NCI-H146 treated with DMSO at 0.1 percent for 48 hours (cell line): ENCODE measurements at regions not wholly inside any gene's neighbourhood (a gene's known extent, or its start where the extent isn't known, plus 50 kb on each side); places are given as distances from the start of the nearest gene placed in this dataset.

Experiments
- DNase-seq: peaks from one replicate; lab custom pipeline; 2025; ENCODE audit not compliant: unreplicated experiment; lab: John Stamatoyannopoulos, UW

DNA sequence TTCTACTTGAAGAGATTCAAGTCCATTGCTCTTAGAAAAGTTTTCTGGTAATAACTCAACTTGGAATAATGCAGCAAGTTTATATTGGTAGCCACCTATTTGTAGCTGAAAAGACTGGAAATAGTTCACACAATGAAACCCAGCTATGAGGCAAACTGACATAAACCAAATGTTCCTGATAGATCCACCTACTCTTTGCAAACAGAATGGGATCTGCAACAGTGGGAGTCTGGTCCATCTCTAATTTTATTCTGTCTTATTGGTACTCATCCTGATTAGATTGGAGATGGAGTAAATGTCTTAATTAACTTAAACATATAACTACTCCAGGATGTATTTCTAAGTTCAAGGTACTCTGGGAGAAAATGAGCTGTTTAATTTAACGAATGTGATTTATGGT is 438.0 kb downstream of the OLFM4 start:
- DNase-seq = no peak

DNA sequence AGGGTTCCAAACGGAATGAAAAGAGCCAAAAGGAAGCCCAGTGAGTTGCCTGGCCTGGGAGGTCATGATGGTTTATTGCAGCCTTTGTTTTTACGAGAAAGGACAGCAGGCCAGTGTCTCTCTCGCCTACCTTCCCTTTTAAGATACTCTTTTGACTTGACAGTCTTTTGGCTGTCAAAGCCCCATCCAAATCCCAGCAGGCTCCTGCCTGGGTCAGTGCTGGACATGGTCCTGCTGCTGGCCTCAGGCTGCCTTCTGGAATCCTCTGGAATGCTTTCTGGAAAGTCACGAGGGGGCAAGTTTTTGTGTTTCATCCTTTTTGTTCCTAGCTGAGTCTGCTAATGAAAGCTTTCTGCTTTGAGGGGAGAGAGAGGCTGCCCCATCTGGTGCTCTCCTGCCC is 444.8 kb downstream of the OLFM4 start:
- no peak for DNase-seq

DNA sequence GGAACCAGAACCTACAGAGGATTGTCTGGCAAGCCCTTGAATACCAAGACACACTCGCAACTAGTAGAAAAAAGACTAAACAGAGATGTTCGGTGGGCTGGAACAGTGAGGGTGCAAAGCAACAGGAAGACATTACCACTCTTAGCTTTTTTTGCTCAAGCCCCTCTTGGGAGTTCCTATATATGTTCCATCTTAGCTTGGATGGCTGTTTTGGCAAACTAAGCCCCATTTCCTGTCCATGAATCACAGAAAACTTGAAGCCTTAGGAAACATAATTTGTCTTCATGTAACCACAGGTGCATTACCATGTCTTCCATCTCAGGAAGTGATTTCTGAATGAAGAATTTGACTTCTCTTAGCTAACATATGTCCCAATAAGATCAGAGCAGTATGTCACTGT is 446.3 kb downstream of the OLFM4 start:
- DNase-seq = no peak

DNA sequence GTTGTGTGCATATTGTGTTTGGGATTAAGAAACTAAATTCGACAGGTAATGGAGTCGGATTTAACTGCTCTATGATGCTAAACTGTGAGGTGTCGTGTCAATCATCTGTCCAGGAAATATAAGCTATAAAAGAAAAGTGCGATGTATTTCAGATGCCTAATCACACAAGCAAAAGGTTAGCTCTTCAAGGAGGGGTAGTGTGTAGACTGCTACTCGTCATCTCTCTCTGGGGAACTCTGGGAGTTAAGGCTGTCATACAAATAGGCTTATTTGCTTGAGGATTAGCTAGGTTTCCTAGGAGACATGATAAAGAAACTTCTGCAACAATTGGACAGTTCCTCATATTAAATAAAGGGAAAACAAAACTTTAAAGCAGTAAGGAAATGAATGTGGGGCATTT is 462.1 kb downstream of the OLFM4 start:
- DNase-seq = no peak

DNA sequence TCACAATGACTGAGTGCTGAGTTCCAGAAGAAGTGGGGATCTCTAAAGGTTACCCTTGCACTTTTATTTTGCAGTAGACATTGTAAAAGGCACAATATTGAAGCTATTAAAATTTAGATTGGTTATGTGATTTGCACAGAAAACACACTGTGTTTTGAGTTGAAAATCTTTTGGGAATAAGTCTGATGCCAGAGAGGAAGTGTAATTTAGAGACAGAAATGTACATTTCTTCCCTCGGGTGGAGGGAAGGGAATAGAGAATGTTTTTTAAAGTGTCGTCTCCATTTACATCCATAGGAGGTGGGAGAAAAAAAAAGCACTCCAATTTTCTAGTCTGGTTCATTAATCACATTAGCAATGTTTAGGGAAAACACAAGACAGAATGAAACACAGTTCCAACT is 465.8 kb downstream of the OLFM4 start:
- DNase-seq = no peak

DNA sequence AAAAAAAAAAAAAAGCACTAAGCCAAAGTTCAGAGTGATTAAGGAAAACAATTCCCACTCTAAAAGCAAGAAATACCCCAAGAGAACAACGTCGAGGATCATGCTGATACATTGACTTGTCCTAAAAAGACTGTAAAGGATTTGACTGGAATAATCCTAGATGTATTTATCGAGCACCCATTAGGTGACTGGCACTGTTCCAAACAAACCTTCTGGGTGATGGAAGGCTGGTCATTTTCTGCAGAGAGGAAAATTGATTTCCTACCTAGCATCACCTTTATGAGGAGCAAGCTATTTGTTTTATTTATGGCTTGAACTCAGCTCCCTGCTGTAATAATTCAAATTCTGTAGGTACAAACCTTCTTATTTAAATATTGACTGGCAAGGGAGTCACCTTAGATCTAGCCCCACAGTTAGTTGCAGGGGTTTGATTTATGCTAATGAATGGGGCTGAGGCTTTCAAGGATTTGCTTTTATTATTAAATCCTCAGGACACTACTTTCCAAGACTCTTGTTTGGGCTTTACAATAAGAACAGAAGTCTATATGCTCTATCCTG is 471.0 kb downstream of the OLFM4 start:
- peak; percentile 89 for DNase-seq

DNA sequence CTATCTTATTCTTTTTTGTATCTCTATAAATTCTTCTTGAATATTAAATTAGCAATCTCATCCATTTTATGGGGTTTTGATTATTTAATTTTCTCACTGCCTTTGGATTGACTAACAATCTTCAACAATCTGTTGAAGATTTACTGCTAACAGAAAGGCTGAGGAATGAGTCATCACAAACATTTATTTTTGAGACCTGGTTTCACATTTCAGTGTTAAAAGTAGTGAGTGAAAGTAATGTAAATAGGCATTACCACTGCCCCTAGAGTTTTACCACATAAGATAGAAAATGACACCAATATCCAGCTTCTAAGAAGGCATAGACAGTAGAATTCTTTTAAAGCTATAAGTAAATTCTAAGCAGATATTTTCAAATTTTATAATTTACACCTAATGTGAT is 472.8 kb downstream of the OLFM4 start:
- no peak for DNase-seq

DNA sequence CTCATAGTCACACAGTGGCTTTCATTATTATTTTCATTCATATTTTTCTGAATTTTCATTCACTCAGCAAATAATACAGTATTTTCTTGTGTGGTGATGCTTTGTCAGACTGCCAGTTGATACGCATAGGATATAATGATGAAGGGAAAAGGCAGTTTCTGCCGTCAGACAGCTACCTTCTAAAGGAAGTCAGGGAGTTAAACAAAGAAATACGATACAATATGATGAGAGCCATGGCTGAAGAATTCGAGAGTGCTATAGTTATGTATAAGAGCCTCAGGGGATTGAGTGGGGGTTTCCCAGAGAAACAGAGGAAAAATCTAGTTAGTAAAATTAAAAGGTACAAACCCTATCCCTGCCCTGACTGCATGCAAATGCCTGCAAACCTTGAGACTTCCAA is 479.1 kb downstream of the OLFM4 start:
- DNase-seq = no peak

DNA sequence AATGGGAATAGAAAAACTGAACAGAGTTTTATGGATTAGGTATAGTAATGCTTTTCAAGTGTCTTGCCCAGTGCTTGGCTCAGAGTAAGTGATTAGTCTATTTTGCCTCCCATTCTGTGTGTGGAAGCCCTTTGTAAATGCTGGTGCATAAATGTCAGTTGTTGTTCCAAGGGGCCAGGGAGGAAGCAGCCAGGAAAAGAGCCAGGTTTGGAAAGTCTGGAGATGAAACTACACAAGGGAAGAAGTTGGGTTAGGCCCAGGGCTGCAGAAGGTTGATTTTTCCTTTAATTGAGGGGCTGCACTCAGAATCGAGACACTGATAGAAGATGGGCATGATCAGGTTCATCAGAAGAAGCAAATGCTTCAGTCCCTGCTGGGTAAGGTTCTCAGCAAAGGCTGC is 484.0 kb downstream of the OLFM4 start:
- no peak for DNase-seq

DNA sequence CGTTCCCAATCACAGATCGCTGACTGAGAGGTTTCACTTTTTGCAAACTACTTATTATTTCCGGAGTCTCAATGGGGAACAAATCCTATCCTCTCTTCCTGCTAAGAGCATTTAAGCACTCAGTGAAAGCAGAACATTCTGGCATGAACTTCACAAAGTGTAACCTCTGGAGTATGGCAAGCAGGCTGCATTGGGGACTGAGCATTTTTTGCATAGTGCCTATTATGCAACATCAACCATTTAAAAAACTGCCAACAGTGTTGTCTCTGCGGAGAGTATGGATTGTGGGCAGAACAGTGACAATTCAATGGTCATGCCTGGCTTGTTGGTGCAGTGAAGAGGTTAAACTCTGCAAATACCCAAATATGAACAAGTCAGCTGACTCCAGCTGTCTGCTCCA is 484.6 kb downstream of the OLFM4 start:
- no peak for DNase-seq

DNA sequence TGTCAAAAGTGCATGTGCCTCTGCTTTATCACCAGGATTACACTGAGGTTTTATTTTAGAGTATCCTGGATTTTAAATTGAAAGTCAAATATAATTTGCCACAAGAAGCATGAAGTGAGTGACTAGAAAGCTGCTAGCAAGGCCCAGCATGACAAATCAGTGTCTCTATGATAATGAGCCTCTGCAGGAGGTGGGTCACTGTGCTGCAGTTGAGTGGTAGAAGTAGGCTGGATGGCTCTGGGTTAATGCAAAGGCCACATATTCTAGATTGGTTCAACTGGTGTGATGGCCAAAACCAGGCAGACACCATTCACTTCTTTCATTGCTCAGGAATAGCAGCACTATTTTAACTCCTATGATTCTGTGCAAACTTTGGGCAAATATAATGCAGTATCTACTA is 491.5 kb downstream of the OLFM4 start:
- no peak for DNase-seq

DNA sequence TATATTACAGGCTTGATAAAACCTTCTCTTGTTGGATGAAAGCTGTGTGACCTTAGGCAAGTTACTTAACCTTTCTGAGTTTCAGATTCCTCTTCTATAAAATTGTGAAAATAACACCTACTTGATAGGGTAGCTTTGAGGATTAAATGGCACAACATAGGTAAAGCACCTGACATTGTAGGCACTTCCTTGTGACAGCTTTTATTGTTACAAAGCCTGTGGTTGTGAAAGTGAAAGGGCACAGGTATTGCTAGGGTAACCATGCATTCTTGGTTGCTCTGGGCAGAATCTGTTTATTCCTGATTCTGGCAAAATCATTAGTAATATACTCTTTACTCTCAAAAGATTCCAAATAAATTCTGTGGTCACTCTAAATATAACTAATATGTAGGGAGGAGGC is 493.4 kb downstream of the OLFM4 start:
- DNase-seq = no peak

DNA sequence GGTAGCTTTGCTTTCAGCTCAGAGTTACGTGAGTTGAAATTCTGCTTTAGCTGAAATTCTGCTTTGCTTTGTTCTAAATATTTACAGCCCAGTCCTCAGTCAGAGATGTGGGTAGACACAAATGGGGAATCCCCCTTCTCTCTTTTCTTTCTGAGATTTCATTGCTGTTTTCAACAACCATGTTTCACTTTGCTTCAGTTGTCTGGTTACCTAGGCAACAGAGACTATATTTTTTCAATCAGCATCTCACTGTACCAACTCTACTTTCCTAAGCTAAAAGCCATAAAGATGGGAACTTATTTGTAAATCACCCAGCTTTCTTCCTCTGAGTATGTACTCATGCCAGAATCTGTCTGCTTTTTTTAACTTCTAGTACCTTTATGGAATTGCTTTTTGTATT is 509.0 kb downstream of the OLFM4 start:
- no peak for DNase-seq

DNA sequence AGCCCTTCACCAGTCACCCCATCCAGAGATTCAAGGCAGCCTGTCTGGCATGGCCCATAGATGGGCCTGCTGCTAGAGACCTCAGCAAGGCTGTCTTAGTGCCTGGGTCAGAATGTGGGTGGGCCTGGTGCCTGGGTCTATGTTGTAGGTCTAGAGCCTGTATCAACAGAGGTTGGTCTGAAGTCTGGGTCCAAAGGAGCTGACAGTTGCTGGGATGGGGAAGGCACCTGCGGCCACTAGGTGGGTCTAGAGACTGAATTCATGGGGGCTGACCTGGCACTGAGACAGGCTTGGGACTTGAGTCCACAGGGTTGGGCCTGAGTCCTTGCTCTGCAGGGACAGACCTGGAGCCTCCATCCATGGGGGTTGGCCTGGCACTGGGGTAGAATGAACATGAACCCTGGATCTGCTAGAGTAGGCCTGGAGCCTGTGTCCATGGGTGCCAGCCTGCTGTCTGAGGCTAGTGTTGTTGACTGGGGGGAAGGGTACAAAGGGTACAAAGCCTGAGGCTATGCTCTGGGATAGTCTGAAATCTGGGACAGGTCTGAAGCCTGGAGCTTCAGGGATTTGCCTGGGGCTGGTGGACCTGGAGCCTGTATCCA is 516.8 kb downstream of the OLFM4 start:
- DNase-seq = no peak

DNA sequence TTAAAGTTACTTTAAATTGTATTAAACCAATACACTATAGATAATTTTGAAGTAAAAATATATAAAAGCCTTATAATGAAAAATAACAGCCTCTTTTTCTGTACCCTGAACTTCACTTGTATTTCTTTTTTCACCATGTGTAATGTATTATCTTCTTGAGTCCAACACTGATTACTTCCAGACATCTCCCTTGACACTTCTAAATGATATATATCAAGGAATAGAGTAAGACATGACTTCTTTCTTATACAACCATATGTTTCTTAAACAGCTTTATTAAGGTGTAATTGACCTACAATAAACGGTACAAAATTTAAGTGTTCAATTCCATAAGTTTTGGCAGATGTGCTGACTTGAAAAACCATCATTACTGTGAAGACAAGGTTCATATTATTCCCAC is 531.9 kb downstream of the OLFM4 start:
- DNase-seq = no peak

DNA sequence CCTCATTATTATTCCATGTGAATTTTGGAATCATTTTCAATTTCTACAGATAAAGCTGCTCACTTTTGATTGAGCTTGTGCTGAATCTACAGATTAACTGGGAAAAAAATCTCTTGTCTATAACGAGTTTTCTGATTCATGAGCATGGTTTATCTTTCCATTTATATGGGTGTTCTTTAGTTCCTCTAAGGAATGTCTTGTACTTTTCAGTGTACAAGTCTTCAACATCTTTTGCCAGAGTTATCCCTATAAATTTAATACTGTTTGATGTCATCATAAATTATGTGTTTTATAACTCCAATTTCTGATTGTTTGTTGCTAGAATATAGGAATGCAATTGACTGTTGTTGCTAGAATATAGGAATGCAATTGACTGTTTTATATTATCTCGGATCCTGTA is 533.8 kb downstream of the OLFM4 start:
- DNase-seq = no peak

DNA sequence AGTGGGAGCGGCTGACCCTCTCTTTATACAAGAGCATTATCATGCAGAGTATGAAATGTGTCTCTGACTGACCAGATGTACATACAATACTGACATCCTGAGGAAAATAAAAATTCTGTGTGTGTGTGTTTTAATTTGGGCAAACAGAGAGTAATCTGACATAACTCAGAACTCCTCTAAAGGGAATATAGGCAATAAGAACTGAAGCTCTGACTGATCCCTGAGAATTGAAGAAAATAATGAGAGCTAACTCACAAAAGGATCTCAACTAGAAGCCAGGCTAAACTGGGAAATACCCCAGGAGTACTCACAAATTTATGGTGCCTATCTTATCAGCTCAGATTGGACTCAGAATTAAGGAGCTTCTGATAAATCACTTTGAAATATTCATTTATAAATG is 539.9 kb downstream of the OLFM4 start:
- no peak for DNase-seq

DNA sequence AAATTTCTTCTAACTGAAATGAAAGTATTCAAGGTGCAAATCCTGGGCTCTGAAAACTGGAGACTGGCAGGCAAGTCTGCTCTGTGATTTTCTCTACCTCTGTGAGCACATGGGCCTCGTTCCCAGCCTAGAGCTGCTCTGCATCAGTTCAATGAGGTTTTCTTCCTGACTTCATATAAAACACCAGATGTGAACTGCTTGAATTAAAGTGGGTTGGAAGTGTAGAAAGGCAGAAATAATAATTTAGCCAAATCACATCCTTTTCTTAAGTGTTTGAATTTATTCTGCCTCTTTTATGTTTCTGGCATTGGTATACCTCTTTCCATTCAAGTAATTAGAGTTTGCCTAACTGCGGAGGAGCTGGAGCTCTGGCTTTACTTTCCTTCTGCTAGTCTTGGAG is 540.8 kb downstream of the OLFM4 start:
- DNase-seq = no peak

DNA sequence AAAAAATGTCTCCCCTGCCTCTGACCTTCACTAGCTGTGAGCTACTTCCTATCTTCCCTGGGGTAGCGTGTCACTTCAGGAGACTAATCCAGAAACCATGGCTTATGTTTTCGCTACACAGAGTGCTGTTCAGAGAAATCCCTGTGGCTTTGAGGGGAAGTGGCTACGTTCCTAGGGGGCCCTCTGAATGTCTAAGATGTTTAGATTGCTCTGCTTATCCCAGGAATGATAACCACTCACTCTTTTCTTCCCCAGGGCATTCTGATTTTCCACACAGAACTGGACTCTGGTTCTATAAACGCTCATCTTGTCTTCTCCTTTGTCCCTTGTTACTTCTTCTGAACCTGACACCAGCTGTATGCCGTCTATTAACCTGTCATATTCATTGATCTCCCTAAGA is 572.5 kb downstream of the OLFM4 start:
- no peak for DNase-seq

DNA sequence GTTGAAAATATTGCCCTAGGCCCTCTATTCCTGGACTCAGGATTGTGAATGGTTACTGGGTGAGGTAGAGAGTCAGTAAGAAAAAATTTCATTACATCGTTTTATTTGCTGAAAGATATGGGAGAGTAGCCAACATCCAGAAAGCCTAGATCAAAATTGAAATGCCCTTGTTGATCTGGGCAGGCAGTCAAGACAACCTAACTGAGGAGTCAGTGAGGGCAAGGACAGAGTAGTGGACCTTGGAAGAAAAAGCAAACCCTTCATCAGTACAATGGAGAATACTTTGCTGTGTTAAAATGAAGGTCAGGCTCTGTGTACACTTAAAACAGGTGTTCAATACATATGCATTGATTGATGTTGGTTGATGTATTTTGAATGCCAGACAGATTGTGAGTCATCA is 576.7 kb downstream of the OLFM4 start:
- peak; percentile 10 for DNase-seq

DNA sequence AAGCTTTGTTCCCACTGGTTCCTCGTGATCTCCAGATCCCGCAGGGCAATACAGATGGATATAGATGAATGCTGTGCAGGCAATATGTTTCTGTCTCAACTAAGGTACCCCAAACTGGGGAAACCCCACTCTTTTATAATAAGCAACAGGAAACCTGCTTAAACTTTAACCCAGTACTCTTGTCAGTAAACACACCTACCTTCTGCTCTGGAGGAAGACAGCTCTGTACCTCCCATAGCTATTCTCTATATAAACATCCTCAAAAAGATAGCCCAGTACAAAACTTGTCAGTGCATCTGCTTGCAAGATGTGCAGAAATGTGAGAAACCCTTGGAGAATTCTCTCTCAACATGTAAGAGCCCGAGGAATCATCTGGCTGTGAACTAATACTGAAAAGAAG is 583.6 kb downstream of the OLFM4 start:
- DNase-seq = no peak

DNA sequence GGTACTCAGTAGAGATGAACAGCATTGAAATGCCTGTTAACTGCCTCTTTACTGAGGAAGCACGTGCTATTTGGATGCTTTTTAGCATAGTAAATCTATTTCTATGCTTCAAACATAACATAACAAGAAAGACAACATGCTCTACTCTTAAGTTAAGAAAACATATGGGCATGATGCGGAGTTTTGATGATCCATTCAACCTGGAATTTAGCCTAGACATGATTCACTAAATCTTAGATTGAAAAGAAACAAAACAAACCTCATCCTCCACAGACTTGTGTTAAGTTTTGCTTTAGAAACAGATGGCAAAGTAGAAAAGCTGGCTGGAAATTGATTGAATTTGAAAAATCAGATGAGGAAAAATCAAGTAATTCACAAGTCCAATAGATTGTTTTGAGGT is 593.8 kb downstream of the OLFM4 start:
- DNase-seq = no peak

DNA sequence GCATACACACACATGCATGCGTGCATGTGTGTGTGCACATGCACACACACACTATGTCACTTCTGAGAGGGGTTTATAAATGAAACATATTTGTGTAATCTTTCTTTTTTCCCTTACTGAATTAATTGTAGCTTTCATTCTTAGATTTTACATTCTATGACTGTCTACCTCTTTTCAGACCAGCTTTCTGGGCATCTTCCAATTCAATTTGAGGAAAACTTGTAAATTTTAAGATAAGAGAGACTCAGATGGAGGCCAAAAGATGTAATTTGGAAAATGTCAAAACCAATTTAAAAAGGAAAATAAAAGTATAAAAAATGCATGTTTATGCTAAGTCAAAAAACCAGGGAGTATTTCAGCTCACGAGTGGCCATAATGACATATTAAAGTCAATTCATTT is 594.5 kb downstream of the OLFM4 start:
- no peak for DNase-seq

DNA sequence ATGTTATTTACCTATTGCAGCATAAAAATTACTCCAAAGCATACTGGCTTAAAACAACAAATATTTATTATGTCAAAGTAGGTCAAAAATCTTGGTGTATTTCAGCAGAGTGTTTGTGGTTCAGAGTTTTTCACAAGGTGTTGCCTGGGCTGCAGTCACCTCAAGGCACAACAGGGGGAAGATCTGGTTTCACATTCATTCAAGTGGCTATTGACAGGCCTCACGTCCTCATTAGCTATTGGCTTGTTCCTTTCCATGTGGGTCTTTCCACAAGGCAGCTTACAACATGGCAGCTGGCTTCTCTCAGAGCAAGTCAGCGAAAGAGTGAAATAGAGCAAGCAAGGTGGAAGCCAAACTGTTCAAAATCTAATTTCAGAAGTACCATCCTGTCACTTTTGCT is 602.9 kb downstream of the OLFM4 start:
- DNase-seq = no peak
